PC-9 (cell line): ENCODE measurements at regions not wholly inside any gene's neighbourhood (a gene's known extent, or its start where the extent isn't known, plus 50 kb on each side); places are given as distances from the start of the nearest gene placed in this dataset.

Source experiments
- BruUV-seq: library from RNA; stranded (reverse); fragments of 400-500 nt; replicated peaks from 2 replicates; lab custom pipeline; 2021; lab: Mats Ljungman, UMichigan
- CTCF ChIA-PET: fragments of 300-600 bp; sonication (Branson Sonifier 250); formaldehyde crosslinking; loops from one replicate; lab custom pipeline; 2022; ENCODE audit warnings: antibody characterized with exemption; lab: Charles Lee
- POLR2A ChIA-PET: fragments of 300-600 bp; sonication (Branson Sonifier 250); formaldehyde crosslinking; loops from one replicate; lab custom pipeline; 2022; ENCODE audit warnings: antibody characterized with exemption; ENCODE audit not compliant: unreplicated experiment; lab: Charles Lee
- DNase-seq, 2 experiments: peaks; one replicate each; pipeline versions ENCODE4 v3.0.0 to v3.0.0-alpha.2; 2015 to 2022; ENCODE audit warnings: mixed read lengths in 1 of 2
- H2AFZ ChIP-seq: fragments of 200-600 bp; sonication (generic); 2 replicates; pipeline ENCODE4 v1.8.1; 2017; ENCODE audit warnings: antibody characterized with exemption
- H3F3A ChIP-seq: fragments of 200-600 bp; sonication (generic); 2 replicates; pipeline ENCODE4 v1.8.1; 2017; ENCODE audit warnings: antibody characterized with exemption, mild to moderate bottlenecking, low read depth; ENCODE audit not compliant: insufficient read depth
- H3K27ac ChIP-seq: fragments of 200-600 bp; sonication (generic); 2 replicates; pipeline ENCODE4 v1.6.1; 2016; ENCODE audit warnings: mixed run types
- H3K27me3 ChIP-seq: fragments of 200-600 bp; sonication (generic); 2 replicates; pipeline ENCODE4 v1.6.1; 2016; ENCODE audit warnings: low read depth, mixed run types; ENCODE audit not compliant: insufficient read depth
- H3K36me3 ChIP-seq: fragments of 200-600 bp; sonication (generic); 2 replicates; pipeline ENCODE4 v1.6.1; 2016; ENCODE audit warnings: low read depth, mixed run types
- H3K4me1 ChIP-seq: fragments of 200-600 bp; sonication (generic); replicated peaks from 2 replicates; pipeline ENCODE4 v1.6.1; 2016; ENCODE audit warnings: mixed run types; ENCODE audit not compliant: insufficient read depth
- H3K4me2 ChIP-seq: fragments of 200-600 bp; sonication (generic); 2 replicates; pipeline ENCODE4 v1.6.1; 2017; ENCODE audit warnings: mixed run types
- H3K4me3 ChIP-seq: fragments of 200-600 bp; sonication (generic); 2 replicates; pipeline ENCODE4 v1.6.1; 2016; ENCODE audit warnings: mixed run types
- H3K79me2 ChIP-seq: fragments of 200-600 bp; sonication (generic); 2 replicates; pipeline ENCODE4 v1.6.1; 2017; ENCODE audit warnings: low read depth, mixed run types
- H3K9me2 ChIP-seq: fragments of 200-600 bp; sonication (generic); 2 replicates; pipeline ENCODE4 v1.8.1; 2017; ENCODE audit warnings: mild to moderate bottlenecking; ENCODE audit not compliant: insufficient read depth
- H3K9me3 ChIP-seq: fragments of 200-600 bp; sonication (generic); 2 replicates; pipeline ENCODE4 v1.8.1; 2016; ENCODE audit warnings: low read depth; ENCODE audit not compliant: insufficient read depth
- H4K20me1 ChIP-seq: fragments of 200-600 bp; sonication (generic); 2 replicates; pipeline ENCODE4 v1.8.1; 2017; ENCODE audit not compliant: insufficient read depth
- CTCF ChIP-seq: fragments of 200-600 bp; sonication (generic); conservative IDR thresholded peaks from 2 replicates; pipeline ENCODE4 v1.6.1; 2017; ENCODE audit warnings: mixed run types, antibody characterized with exemption, mild to moderate bottlenecking, moderate library complexity
- EZH2 ChIP-seq: fragments of 200-600 bp; sonication (generic); IDR thresholded peaks from 2 replicates; pipeline ENCODE4 v1.8.0; 2017; ENCODE audit warnings: antibody characterized with exemption, low read depth
- intact Hi-C: fragments of 100-400 bp; cut with micrococcal nuclease; formaldehyde crosslinking; loops from one replicate; pipeline ENCODE4 v1.10.0; 2022; ENCODE audit not compliant: unreplicated experiment

- H2AFZ ChIP-seq: no peak overlapping the region
- BruUV-seq: no TSS peak
- ChIA-PET CTCF (no interaction called here), POLR2A (no interaction called here)
- no peaks in the 10 kb centered on the region for H3K36me3 ChIP-seq
- no peak overlapping the region for H3K4me3 ChIP-seq
- no peaks in the 10 kb centered on the region for H3K4me1 ChIP-seq
- peaks cover 77% of the 10 kb centered on the region for H3K27me3 ChIP-seq
- no peaks in the 10 kb centered on the region for H3K9me2 ChIP-seq
- TF ChIP-seq EZH2: no peak
- TF ChIP-seq CTCF: no peak
- DNase-seq: no peak
- intact Hi-C loops: no loop called here
- no peaks in the 10 kb centered on the region for H3K9me3 ChIP-seq
- peak overlapping the region; percentile 36 for H3K4me2 ChIP-seq
- H3F3A ChIP-seq: no peaks in the 10 kb centered on the region
- H4K20me1 ChIP-seq: no peaks in the 10 kb centered on the region
- H3K27ac ChIP-seq: no peak overlapping the region
- H3K79me2 ChIP-seq: no peaks in the 10 kb centered on the region
Observed at GRCh38 chr9:135287627-135288026, 192.0 kb upstream of the PPP1R26 start.

- Histone ChIP-seq H3K4me3 (no peak overlapping the region), H3K9me3 (no peaks in the 10 kb centered on the region)
Observed at GRCh38 chr9:135288054-135288453, 191.5 kb upstream of the PPP1R26 start.

GRCh38 chr9:135289081-135289491, 190.5 kb upstream of the PPP1R26 start:
- intact Hi-C loops: no loop called here
- ChIA-PET POLR2A (no interaction called here), CTCF (no interaction called here)
- H3K4me2 ChIP-seq: no peak overlapping the region
- no peak for DNase-seq
- peaks cover 77% of the 10 kb centered on the region for H3K27me3 ChIP-seq
- no peaks in the 10 kb centered on the region for H3K9me3 ChIP-seq
- no peak overlapping the region for H3K27ac ChIP-seq
- no peaks in the 10 kb centered on the region for H4K20me1 ChIP-seq
- H3K4me3 ChIP-seq: no peak overlapping the region
- H3K36me3 ChIP-seq: no peaks in the 10 kb centered on the region
- H2AFZ ChIP-seq: no peak overlapping the region
- no peaks in the 10 kb centered on the region for H3K9me2 ChIP-seq
- H3K4me1 ChIP-seq: no peaks in the 10 kb centered on the region
- no TSS peak for BruUV-seq
- TF ChIP-seq EZH2 (no peak), CTCF (no peak)
- no peaks in the 10 kb centered on the region for H3K79me2 ChIP-seq
- no peaks in the 10 kb centered on the region for H3F3A ChIP-seq

More at GRCh38 chr9:135288054-135288453, 191.5 kb upstream of the PPP1R26 start:
- TF ChIP-seq CTCF: no peak
- no peak for TF ChIP-seq EZH2
- Histone ChIP-seq H3K4me1 (no peaks in the 10 kb centered on the region), H2AFZ (no peak overlapping the region), H3K9me2 (no peaks in the 10 kb centered on the region), H3K27ac (no peak overlapping the region), H4K20me1 (no peaks in the 10 kb centered on the region), H3K4me2 (peak overlapping the region; percentile 36; the same call in 1 of the 2 replicates), H3K79me2 (no peaks in the 10 kb centered on the region), H3K36me3 (no peaks in the 10 kb centered on the region), H3F3A (no peaks in the 10 kb centered on the region), H3K27me3 (peaks cover 77% of the 10 kb centered on the region)
- ChIA-PET POLR2A (no interaction called here), CTCF (no interaction called here)
- no peak for DNase-seq
- BruUV-seq: no TSS peak
- intact Hi-C loops: no loop called here
